Breast epithelium (tissue), 3 donors: ENCODE measurements at regions not wholly inside any gene's neighbourhood (a gene's known extent, or its start where the extent isn't known, plus 50 kb on each side); places are given as distances from the start of the nearest gene placed in this dataset.

Source experiments
- CTCF ChIP-seq, 3 donors: fragments of 450-650 bp; IDR thresholded peaks; one replicate each; pipeline ENCODE4 v1.5.1; 2016 to 2017; ENCODE audit warnings: antibody characterized with exemption in 3 of 3, mild to moderate bottlenecking in 3 of 3, moderate library complexity in 3 of 3
- POLR2A ChIP-seq: fragments of 450-650 bp; IDR thresholded peaks from one replicate; pipeline ENCODE4 v1.6.1; 2016; ENCODE audit warnings: antibody characterized with exemption, mild to moderate bottlenecking, moderate library complexity

DNA sequence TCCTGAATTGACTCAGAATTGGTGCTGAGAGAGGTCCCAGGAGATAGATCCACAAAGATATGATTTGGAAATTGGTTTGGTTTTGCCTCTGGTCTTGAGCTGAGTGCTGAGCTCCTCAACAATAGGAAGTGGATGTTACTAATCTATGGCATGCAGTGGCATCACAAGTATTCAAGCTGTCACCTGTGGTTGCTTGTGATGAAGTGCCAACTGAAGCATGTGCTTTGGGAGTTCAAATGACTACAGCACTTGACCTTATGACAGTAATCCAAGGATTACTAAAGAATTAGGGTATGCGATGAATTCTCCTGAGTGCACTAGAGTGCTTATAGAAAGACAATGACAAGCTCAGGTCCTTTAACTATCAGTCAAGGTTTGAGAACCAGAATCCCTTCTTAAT lies 406.2 kb downstream of the NOVA1 start:
- no peak for TF ChIP-seq CTCF (IDR thresholded peaks at IDR 0.05)
- no peak for TF ChIP-seq POLR2A
